PC-9 (cell line): ENCODE measurements at regions not wholly inside any gene's neighbourhood (a gene's known extent, or its start where the extent isn't known, plus 50 kb on each side); places are given as distances from the start of the nearest gene placed in this dataset.

Experiments
- CTCF ChIP-seq: fragments of 200-600 bp; sonication (generic); conservative IDR thresholded peaks from 2 replicates; pipeline ENCODE4 v1.6.1; 2017; ENCODE audit warnings: mixed run types, antibody characterized with exemption, mild to moderate bottlenecking, moderate library complexity
- EZH2 ChIP-seq: fragments of 200-600 bp; sonication (generic); IDR thresholded peaks from 2 replicates; pipeline ENCODE4 v1.8.0; 2017; ENCODE audit warnings: antibody characterized with exemption, low read depth

DNA sequence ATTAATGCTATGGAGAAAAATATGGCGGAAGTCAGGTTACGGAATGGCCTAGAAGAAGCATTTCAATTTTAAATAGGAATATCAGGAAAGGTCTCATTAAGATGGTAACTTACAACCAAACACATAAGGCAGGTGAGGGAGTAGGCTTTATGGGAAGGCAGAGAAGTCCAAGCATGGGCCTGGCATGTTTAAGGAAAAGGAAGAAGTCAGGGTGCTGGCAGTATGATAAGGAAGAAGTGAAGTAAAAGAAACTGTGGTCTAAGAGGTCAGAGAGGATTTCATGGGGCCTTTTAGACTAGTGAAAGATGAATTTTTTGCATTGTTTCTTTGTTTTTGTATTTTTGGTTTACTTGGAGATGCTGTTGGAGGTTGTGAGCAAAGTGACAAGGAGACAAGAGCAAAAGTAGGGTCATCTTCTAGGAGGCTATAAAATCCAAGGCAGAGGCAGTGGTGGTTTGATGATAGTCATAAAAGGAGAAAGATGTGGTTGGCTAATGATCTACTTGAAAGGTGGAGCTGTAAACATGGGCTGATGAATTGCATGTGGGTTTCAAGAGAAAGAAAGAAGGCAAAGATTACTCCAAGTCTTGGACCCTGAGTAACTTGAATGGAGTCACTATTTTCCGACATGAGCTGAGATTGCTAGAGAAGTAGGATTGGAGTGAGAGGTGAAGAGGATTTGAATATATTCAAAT, 354.3 kb downstream of the GPD2 start:
- TF ChIP-seq CTCF, result no peak
- no peak for TF ChIP-seq EZH2
